Keratinocyte (primary cell): ENCODE measurements at regions not wholly inside any gene's neighbourhood (a gene's known extent, or its start where the extent isn't known, plus 50 kb on each side); places are given as distances from the start of the nearest gene placed in this dataset.

Source experiments
- DNase-seq: peaks from one replicate; pipeline ENCODE4 v3.0.0-alpha.2; 2011; ENCODE audit warnings: low read depth, missing footprints, low spot score
- FAIRE-seq: peaks from 2 replicates; lab custom pipeline; 2011; peaks lifted over from hg19 to GRCh38; lab: Jason Lieb, UNC
- H2AFZ ChIP-seq: 2 replicates; pipeline ENCODE4 v1.6.0; 2012; ENCODE audit warnings: low read length, control low read depth, inconsistent platforms; ENCODE audit not compliant: control insufficient read depth
- H3K27ac ChIP-seq: 2 replicates; pipeline ENCODE4 v1.5.1; 2011; ENCODE audit warnings: low read length; ENCODE audit not compliant: control insufficient read depth, insufficient read depth
- H3K27me3 ChIP-seq: 3 replicates; pipeline ENCODE4 v1.6.0; 2011; ENCODE audit warnings: low read length; ENCODE audit not compliant: control insufficient read depth, insufficient read depth; ENCODE audit errors: extremely low read depth
- H3K36me3 ChIP-seq, 2 experiments: 2 replicates in 1 of 2; 3 replicates in 1 of 2; pipeline ENCODE4 v1.5.1; 2011; ENCODE audit warnings: low read length in 2 of 2, mild to moderate bottlenecking in 1 of 2; ENCODE audit not compliant: control insufficient read depth in 2 of 2, insufficient read depth in 2 of 2; ENCODE audit errors: extremely low read depth in 1 of 2
- H3K4me1 ChIP-seq: 3 replicates; pipeline ENCODE4 v1.5.1; 2011; ENCODE audit warnings: low read length; ENCODE audit not compliant: control insufficient read depth, insufficient read depth; ENCODE audit errors: extremely low read depth
- H3K4me2 ChIP-seq: 3 replicates; pipeline ENCODE4 v1.6.0; 2011; ENCODE audit warnings: low read depth, low read length; ENCODE audit not compliant: control insufficient read depth, insufficient read depth; ENCODE audit errors: extremely low read depth
- H3K4me3 ChIP-seq, 3 experiments: fragments of 200-600 bp in 1 of 3; sonication (generic) in 1 of 3; 2 replicates in 2 of 3; 3 replicates in 1 of 3; pipeline ENCODE4 v1.5.1; 2011 to 2016; ENCODE audit warnings: low read length in 3 of 3, mild to moderate bottlenecking in 3 of 3, control low read depth in 2 of 3, inconsistent platforms in 1 of 3, low read depth in 1 of 3, mixed read lengths in 1 of 3, mixed run types in 1 of 3, moderate library complexity in 1 of 3; ENCODE audit not compliant: control insufficient read depth in 2 of 3, insufficient read depth in 2 of 3; ENCODE audit errors: extremely low read depth in 1 of 3
- H3K79me2 ChIP-seq: 2 replicates; pipeline ENCODE4 v1.6.0; 2012; ENCODE audit warnings: low read length; ENCODE audit not compliant: control insufficient read depth, insufficient read depth
- H3K9ac ChIP-seq: 3 replicates; pipeline ENCODE4 v1.6.0; 2011; ENCODE audit warnings: low read length; ENCODE audit not compliant: control insufficient read depth, insufficient read depth; ENCODE audit errors: extremely low read depth
- H3K9me1 ChIP-seq: 3 replicates; pipeline ENCODE4 v1.6.0; 2011; ENCODE audit warnings: low read length; ENCODE audit not compliant: control insufficient read depth, insufficient read depth; ENCODE audit errors: extremely low read depth
- H3K9me3 ChIP-seq: 2 replicates; pipeline ENCODE4 v1.5.1; 2012; ENCODE audit warnings: low read depth, low read length; ENCODE audit not compliant: control insufficient read depth
- H4K20me1 ChIP-seq: 3 replicates; pipeline ENCODE4 v1.6.0; 2011; ENCODE audit warnings: low read length; ENCODE audit not compliant: control insufficient read depth, insufficient read depth; ENCODE audit errors: extremely low read depth
- CTCF ChIP-seq, 3 experiments: IDR thresholded peaks in 1 of 3; conservative IDR thresholded peaks in 1 of 3; optimal IDR thresholded peaks in 1 of 3; 2 replicates in 2 of 3; 3 replicates in 1 of 3; pipeline versions ENCODE3 to v1.5.1; 2011; ENCODE audit warnings: low read length in 3 of 3, mild to moderate bottlenecking in 3 of 3, moderate library complexity in 2 of 3, control low read depth in 1 of 3, inconsistent platforms in 1 of 3; ENCODE audit not compliant: insufficient read depth in 2 of 3; ENCODE audit errors: extremely low read depth in 1 of 3
- EZH2 ChIP-seq: IDR thresholded peaks from one replicate; pipeline ENCODE4 v1.6.1; 2012; ENCODE audit warnings: inconsistent platforms, mild to moderate bottlenecking, low read length, moderate library complexity
- dilution Hi-C: fragments of 300-500 bp; cut with MboI; formaldehyde crosslinking; loops from one replicate; pipeline ENCODE4 v1.7.0; 2020; ENCODE audit warnings: low sequenced_read_pairs; ENCODE audit not compliant: extremely low pct_ligation_motif_present

GRCh38 chr4:126318376-126318775, 1003.6 kb downstream of the FAT4 start:
- Histone ChIP-seq H3K4me1 (no peaks in the 10 kb centered on the region), H3K9me1 (no peaks in the 10 kb centered on the region), H3K36me3 (no peaks in the 10 kb centered on the region), H3K9me3 (no peaks in the 10 kb centered on the region), H4K20me1 (no peaks in the 10 kb centered on the region), H3K27ac (no peak overlapping the region), H3K4me2 (no peak overlapping the region), H2AFZ (no peak overlapping the region), H3K79me2 (no peaks in the 10 kb centered on the region), H3K4me3 (no peak overlapping the region), H3K27me3 (no peaks in the 10 kb centered on the region), H3K9ac (no peak overlapping the region)
- no peak for FAIRE-seq
- no peak for DNase-seq
- TF ChIP-seq CTCF (optimal IDR thresholded peaks at IDR 0.05 in 1 of 3, IDR thresholded peaks at IDR 0.05 in 1 of 3, conservative IDR thresholded peaks at IDR 0.05 in 1 of 3; ENCODE audit: extremely low read depth in 1 of 3, insufficient read depth in 2 of 3, low read length in 3 of 3) (no peak), EZH2 (no peak)
- dilution Hi-C loops: no loop called here

- Histone ChIP-seq H3K9me3 (no peaks in the 10 kb centered on the region), H3K9me1 (no peaks in the 10 kb centered on the region), H2AFZ (no peak overlapping the region), H3K27ac (no peak overlapping the region), H4K20me1 (no peaks in the 10 kb centered on the region), H3K4me3 (no peak overlapping the region), H3K27me3 (no peaks in the 10 kb centered on the region), H3K36me3 (no peaks in the 10 kb centered on the region), H3K4me2 (no peak overlapping the region), H3K9ac (no peak overlapping the region), H3K4me1 (no peaks in the 10 kb centered on the region), H3K79me2 (no peaks in the 10 kb centered on the region)
- TF ChIP-seq EZH2 (no peak), CTCF (optimal IDR thresholded peaks at IDR 0.05 in 1 of 3, IDR thresholded peaks at IDR 0.05 in 1 of 3, conservative IDR thresholded peaks at IDR 0.05 in 1 of 3; ENCODE audit: extremely low read depth in 1 of 3, insufficient read depth in 2 of 3, low read length in 3 of 3) (no peak)
- no peak for FAIRE-seq
- dilution Hi-C loops: no loop called here
- DNase-seq: no peak
Measured at GRCh38 chr4:126328914-126329313, 1014.2 kb downstream of the FAT4 start.
